ENCODE measurements at regions not wholly inside any gene's neighbourhood (a gene's known extent, or its start where the extent isn't known, plus 50 kb on each side); places are given as distances from the start of the nearest gene placed in this dataset.
A peak's percentile ranks its signal among the peaks of the same experiment; 100 is the strongest.
"Not testable (repeated sequence)": the region's sequence is repeated elsewhere in the genome, so short reads cannot be mapped to it uniquely, and the experiment has no call there.

DNA sequence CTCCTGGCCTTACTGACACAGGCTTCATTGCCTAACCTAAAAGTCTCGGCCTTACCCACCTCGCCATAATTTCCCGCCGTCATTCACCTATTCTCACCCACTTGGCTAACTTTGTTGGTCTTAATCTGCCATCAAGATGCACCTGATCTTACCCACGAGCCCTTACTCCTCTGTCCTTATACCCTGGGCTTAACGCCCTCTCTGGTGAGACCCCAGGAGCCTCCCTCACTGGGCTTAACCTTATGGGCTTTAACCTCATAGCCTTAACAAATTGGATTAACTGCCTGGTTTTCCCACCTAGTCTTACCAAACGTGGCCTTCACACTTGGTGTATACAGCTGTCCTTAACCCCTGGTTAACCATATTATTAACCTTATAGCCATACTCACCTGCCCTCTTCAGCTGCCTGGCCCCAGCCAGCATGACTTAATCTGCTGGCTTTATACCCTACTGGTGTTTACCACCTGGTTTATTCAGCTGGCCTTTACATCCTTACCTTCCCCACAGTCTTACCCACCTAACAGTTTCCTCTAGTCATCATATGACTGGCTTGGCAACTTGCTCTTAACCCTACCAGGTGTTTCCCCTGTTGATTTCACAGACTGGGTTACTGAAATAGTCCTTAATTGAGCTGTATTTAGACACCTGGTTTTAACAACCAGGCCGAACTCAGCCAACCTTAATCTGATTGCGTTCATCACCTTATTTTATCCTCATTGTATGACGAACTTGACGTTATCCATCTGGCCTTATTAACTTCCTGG is 132.0 kb upstream of the ZSWIM2 start:
- no peak for DNase-seq

DNA sequence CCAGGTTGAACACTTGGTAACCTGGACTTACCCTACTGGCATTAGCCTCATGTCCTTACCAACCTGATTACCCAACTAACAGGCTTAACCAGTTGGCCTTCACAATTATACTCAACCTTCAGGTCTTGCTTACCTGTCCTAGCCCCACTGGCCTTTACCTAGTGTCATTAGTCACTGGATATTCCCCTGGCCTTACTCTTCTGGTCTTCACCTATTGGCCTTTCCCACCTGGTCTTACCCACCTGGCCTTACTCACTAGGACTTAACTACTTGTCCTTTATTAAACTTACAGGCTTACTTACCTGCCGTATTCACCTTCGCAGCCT is 131.1 kb upstream of the ZSWIM2 start:
- no peak for DNase-seq

DNA sequence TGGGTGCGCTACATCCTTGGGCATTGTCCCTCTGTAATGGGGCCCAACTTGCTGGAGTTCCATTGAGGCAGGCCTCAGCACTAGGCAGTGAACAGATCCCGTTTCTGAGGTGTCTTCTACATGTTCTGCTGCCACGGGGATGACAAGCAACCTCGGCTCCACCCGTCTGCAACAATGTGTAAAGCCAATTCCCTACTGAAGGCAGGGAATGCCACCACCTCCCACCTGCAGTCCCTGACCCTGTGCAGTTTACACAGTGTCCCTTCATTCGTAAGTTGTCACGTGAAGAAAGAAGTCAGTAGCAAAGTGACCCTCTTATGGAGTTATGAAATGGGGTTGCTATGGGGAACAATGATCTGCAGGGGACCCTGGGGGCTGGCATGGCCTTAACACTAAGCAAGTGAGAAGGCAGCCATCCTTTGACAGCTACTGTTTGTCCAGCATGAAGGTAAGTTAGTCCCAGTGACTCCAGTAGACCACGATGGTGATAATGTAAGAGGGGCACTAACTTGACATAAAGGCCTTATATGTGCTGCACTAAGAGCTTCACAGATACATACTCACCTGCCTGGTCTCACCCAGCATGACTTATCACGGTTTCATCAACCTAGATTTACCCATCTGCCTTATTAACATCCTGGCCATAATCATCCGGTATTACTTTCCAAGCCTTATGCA is 130.6 kb upstream of the ZSWIM2 start:
- DNase-seq: no peak

DNA sequence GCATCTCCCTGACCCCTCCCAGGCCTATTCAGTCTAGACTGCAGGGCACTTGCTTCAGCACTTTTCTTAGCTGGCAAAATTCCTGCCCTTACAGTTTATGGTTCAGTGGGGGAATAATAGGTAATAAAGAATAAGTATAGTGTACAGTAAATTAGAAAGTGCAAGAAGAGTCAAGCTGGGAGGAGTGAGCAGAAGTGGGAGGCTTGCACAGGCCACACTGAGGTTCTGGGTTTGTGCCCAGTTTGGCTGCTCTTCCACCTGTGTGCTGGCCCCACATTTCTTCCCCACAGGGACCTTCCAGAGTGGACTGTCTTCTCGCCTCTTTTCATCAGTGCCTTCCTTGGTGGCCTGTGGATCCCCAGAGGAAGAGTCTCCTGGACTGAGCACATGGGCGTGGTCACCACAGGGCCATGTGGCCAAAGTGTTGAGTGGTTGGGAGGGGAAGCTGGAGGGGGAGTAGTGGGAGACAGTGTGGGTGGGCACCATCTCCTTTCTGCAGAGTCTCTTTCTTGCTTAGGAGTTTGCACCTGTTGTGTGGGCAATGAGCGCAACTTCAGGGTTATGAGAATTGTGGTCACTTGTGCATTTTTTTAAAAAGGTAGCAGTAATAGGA is 128.6 kb upstream of the ZSWIM2 start:
- no peak for DNase-seq

DNA sequence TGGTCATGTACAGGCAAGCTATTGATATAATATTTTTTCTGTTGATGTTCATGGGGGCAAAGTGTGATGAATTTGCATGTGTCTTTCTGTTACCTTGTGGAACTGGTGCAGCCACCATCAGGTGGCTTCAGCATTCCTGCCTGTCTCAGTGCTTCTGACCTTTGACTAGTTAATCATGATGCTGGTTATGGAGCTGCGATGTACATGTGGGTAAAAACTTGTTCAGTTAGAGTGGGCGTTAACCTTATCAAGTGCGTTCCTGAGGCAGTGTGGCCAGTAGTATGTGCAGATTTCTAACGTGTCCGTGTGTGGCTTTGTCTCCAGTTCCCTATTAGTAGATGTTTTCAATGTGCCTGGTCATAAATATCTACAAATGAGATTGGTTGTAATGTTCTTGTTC is 127.4 kb upstream of the ZSWIM2 start:
- DNase-seq: no peak

DNA sequence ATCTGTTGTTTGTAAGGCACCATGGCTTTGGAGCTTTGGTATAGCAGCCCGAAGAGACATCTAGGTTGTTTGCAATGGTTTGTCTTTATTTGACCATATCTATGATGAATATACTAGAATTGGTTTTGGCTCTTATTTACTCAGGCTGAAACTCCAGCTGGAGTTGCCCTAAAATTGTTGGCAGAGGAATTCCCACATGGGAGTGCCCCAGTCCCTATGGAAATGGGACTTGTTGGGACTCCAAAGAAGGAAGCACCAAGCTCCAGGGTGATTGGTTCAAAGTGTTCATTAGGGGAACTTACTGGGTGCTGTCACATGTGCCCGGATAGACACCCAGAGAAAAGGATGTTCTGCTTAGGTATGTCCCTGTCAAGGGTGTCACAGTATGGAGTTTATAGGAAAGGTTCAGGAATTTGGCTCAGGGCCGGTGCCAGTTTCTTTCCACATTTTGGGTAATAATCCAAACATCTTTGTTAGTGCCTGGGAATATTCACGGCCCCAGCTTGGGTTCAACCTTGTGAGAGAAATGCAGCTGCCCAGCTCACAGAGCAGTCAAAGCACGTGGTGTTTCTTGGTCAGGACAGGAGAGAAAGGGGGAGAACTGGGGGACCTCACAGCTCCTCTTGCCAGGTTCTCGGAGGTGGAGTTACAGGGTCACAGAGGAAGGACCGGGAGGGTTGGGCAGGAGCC is 123.5 kb upstream of the ZSWIM2 start:
- no peak for DNase-seq

DNA sequence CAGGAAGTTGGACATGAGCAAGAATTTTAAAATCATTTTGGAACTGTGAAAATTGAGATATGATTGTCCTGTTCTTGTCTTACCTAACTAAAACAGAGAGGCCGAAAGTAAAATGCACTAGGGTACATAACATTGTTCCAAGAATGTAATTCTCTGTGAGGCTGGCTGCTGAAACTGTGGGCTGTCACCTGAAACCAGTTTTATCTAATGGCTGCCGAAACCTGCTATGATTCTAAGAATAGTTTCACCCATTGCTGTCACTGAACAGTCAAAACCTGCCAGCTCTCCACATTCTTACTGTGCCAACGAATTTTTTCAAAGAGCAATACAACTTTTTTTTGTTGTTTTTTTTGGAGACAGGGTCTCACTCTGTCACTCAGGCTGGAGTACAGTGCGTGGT is 119.3 kb upstream of the ZSWIM2 start:
- DNase-seq: no peak

DNA sequence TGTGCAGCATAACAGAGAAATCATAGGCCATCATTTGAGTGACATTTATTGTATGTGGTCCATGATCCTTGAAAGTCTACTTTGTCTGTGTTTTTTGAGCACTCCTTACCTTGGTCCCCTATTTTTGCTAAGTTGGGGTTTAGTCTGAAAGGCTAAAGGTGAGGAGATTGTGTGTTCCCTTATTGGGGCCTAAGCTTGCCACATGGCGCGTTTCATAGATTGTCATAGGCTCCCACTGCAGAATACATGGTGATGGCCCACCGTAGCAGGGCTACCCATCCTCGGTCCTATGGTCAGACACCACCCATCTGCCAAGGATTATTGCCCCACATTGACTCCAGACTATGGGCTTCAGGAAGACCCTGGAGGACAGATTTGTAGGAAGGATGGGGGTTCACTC is 117.0 kb upstream of the ZSWIM2 start:
- DNase-seq: no peak

DNA sequence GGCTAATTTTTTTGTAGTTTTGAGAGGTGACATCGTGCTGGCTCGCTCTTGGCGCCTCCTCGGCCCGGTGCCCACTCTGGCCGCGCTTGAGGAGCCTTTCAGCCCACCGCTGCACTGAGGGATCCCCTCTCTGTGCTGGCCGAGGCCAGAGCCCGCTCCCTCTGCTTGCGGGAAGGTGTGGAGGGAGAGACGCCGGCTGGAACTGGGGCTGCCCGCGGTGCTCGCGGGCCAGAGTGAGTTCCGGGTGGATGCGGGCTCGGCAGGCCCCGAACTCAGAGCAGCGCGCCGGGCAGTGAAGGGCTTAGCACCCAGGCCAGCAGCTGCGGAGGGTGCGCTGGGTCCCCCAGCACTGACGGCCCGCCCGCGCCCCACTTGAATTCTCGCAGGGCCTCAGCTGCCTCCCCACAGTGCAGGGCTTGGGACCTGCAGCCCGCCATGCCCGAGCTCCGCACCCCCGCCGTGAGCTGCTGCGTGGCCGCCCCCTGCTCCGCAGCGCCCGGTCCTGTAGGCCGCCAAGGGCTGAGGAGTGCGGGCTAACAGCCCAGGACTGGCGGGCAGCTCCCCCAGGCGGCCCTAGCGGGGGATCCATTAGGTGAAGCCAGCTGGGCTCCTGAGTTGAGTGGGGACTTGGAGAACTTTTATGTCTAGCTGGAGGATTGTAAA is 113.2 kb upstream of the ZSWIM2 start:
- no peak for DNase-seq

DNA sequence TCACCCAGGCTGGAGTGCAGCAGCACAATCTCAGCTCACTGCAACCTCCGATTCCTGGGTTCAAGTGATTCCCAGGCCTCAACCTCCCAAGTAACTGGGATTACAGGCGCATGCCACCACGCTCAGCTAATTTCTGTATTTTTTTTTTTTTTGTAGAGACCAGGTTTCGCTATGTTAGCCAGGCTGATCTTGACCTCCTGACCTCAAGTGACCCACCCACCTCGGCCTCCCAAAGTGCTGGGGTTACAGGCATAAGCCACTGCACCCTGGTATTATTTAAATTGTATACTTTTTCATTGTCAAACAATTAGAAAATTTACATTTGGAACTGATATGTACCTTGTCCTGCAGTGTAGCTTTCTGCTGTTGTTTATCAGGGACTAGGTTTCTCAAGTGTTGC is 111.3 kb upstream of the ZSWIM2 start:
- DNase-seq: not testable (repeated sequence)

DNA sequence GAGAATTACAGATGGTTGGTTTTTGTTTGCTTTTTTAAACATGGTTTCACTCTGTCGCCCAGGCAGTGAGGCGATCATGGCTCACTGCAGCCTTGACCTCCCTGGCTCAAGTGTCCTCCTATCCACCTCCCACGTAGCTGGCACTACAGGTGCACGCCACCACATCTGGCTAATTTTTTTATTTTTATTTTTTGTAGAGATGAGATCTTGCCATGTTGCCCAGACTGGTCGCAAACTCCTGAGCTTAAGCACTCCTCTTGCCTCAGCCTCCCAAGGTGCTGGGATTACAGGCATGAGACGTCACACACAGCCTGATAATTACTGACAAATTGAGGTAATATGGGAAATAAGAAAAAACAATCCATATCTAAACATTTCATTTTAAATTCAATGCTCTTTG is 110.5 kb upstream of the ZSWIM2 start:
- no peak for DNase-seq

DNA sequence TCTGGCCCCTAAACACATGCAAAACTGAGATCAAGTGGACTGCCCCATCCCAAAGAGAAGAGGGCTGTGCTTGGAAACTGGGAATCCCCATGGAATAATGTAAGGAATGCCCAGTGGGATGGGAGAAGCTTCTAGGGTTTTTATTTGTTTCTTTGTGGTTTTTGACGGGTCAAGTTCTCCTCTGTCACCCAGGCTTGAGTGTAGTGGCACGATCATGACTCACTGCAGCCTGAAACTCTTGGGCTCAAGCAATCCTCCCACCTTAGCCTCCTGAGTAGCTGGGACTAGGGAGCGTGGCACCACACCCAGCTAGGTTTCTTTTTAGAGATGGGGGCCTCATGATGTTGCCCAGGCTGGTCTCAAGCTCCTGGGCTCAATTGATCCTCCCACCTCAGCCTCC is 101.7 kb upstream of the ZSWIM2 start:
- peak; percentile 7 for DNase-seq

DNA sequence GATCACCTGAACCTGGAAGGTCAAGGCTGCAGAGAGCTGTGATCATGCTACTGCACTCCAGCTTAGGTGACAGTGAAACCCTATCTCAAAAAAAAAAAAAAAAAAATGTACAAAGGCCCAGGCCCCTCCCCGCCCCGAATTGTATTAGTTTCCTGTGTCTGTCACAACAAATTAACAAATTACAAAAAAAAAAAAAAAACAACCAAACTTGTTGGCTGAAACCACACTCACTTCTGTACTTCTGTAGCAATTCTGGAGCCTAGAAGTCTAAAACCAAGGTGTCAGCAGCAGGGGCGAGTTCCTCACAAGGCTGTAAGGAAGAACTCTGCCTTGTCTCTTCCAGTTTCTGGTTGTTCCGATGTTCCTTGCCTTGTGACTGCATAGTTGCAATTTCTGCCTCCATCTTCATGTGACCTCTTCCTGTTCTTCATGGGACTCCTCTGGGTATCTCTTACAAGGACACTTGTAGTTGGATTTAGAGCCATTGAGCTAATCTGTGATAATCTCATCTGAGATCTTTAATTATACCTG is 100.8 kb upstream of the ZSWIM2 start:
- peak; percentile 43 for DNase-seq

DNA sequence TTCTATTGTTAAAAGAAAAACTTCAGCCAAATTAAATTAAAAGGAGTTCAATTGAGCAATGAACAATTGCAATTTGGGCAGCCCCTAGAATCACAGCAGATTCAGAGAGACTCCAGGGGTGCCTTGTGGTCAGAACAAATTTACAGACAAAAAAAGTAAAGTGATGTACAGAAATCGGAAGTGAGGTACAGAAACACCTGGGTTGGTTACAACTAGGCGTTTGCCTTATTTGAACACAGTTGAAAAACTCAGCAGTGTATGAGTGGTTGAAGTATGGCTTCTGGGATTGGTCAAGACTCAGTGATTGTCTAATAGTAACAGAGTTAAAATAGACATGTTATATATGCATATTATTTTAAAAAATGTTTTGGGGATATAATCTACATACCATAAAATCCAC is 98.5 kb upstream of the ZSWIM2 start:
- no peak for DNase-seq

DNA sequence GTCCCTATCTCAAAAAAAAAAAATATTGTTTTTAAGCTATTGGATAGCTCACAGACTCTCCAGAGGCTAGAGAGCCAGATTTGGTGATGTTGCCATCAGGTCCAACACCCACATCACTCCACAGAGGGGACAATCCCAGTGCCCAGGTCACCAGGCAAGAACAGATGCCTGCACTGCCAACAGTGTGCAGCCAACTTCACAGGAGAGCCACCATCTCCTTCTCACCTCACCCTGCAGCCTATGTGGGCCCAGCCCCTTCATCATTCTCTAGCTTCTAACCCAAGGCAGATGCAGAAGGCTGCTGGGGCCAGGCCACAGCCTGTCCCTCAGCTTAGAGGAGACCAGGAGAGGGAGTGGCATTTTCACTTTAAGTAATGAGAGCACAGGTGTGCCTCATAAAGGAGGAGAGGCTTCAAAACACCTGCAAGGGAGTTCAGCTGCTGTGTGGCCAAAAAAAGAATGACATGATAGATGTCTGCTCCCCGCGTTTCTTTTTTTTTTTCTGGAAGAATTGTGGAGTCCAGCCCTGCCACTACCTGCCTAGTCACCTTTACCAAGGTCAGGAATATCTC is 98.0 kb upstream of the ZSWIM2 start:
- DNase-seq: no peak

DNA sequence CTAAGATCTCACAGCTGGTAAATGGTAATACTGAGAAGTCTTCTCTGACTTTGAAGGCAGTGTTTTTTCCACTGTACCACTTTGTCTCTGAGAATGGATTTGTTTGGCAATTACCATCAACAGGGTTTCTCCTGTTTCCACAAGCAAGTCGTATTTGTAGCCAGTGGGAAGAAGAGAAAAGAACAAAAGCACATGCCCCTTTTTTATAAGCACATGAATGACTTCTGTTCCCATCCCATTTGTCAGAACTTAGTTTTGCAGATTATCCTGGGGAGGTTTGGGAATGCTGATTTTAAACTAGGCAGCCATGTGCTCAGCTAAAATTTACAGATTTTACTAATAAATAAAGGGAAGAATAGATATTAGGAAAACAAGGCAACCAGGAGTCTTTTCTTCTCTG is 92.9 kb upstream of the ZSWIM2 start:
- no peak for DNase-seq

DNA sequence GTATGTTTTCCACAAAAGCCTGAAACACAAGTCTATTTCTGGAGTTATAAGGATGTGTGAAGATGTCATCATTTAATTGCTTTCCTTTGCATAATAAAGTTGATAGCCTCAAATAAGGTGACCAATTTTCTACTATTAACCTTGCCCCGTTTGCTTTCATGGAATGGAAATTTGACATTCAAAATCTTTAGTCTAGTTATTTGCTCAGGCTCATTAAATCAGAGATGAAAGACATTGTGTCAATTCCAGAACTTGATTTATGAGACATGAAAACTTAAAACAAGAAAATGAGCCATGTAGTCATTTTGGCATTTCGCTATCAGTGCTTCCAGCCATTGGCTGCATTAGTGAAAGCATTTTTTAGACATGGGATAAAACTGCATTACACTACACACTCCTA is 91.5 kb upstream of the ZSWIM2 start:
- DNase-seq: no peak

DNA sequence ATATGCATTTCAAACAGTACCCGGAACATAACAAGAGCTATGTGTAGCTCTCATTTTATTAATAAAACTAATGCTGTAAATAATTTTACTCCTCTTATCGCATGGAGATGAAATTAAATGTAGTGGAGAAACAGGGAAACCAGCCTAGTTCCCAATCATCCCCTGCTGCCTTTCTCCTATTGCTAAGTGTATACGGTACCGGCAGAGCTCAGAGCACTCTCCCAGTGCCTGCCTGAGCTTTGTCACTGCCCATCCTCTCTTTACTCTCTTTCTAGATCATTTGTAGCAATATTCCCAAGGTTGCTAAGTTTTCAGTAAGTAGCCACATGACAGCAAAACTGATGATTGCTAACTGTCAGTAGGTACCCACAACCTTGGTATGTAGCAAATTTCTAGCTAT is 85.5 kb upstream of the ZSWIM2 start:
- no peak for DNase-seq

DNA sequence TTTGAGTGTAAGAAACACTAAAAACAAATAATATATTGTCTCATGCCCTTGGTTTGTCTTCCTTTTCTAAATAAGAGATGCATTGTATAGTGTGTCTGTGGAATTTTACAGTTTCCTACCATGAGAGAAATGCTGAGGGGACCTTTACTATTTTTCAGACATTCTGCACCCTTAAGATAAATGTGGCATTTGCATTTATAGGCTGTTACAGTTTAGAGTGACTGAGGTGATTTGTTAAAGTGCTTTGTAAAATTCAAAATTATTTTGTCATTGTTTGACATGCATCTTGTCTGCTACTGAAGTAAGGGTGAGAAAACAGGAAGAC is 78.9 kb upstream of the ZSWIM2 start:
- no peak for DNase-seq

DNA sequence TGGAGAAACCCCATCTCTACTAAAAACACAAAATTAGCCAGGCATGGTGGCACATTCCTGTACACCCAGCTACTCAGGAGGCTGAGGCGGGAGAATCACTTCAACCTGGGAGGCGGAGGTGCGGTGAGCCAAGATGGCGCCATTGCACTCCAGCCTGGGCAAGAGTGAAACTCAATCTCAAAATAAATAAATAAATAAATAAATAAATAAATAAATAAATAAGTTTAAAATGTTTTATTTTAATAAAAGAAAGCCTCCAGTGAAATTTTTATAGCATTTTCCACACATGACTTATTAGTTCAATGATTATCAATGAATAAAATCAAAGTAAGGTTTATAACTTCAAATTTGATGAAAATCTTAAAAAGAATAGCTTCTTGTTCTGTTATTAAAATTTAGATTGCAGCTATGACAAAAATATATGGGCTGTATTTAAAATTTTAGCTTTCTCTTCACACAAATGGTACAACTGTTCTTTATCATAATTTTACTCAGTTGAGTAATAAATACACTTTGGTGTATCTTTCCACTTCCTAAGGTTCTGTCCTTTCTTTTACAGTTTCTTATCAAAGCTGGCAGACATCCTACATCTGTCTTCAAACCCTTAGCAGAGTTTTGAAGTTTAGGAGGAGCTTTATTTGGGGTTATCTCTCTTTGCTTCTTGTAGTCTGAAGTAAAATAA is 78.4 kb upstream of the ZSWIM2 start:
- DNase-seq: no peak

DNA sequence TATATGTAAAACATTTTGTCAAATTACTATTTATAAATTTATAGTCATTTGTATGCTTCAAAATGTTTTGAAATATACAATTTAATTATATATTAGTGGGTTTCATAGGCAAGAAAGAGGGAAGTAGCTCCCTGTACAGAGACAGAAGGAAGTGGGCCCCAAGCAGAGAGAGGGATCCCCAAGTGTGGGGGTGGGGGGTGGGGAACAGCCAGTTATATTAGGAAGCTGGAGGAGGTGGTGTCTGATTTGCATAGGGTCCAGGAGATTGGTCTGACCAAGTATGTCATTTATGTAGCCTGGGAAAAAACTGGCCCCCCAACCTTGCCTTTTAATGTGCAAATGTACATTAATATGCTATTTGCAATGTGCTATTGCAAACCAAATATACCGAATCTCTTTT is 76.5 kb upstream of the ZSWIM2 start:
- no peak for DNase-seq

DNA sequence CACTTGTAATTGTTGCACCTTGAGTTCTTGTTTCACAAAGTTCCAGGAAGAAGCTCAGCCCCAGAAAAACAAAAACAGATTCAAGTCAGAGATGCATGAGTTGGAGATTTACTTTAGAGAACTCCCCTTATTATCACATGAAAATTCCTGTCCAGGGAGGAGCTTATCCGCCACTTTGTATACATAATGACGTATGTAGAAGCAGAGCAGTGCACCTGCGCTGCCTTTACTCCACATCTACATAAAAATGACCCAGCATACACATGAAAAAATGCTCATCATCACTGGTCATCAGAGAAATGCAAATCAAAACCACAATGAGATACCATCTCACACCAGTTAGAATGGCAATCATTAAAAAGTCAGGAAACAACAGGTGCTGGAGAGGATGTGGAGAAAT is 73.3 kb upstream of the ZSWIM2 start:
- not testable (repeated sequence) for DNase-seq
